Spinal cord (tissue), 9 donors: ENCODE measurements at regions not wholly inside any gene's neighbourhood (a gene's known extent, or its start where the extent isn't known, plus 50 kb on each side); places are given as distances from the start of the nearest gene placed in this dataset.

Experiments used
- DNase-seq, 6 donors: peaks; one replicate each; pipeline versions ENCODE4 v3.0.0 to v3.0.0-alpha.2; 2013 to 2015; ENCODE audit warnings: low spot score in 6 of 6, low read depth in 4 of 6
- H3K27ac ChIP-seq: one replicate; pipeline ENCODE4 v1.5.1; 2013; ENCODE audit warnings: low read depth, low read length, control low read depth
- H3K27me3 ChIP-seq: one replicate; pipeline ENCODE4 v1.6.1; 2013; ENCODE audit warnings: low read length; ENCODE audit not compliant: control insufficient read depth, insufficient read depth
- H3K36me3 ChIP-seq: one replicate; pipeline ENCODE4 v1.6.1; 2013; ENCODE audit warnings: low read length; ENCODE audit not compliant: control insufficient read depth, insufficient read depth
- H3K4me1 ChIP-seq: one replicate; pipeline ENCODE4 v1.6.1; 2013; ENCODE audit warnings: low read length; ENCODE audit not compliant: control insufficient read depth, insufficient read depth
- H3K4me3 ChIP-seq: one replicate; pipeline ENCODE4 v1.5.1; 2013; ENCODE audit warnings: low read depth, low read length, control low read depth
- H3K9me3 ChIP-seq: one replicate; pipeline ENCODE4 v1.6.1; 2013; ENCODE audit warnings: low read length; ENCODE audit not compliant: control insufficient read depth, insufficient read depth
- WGBS: methylation state at CpG from one replicate; pipeline ENCODE4 v1.1.5; 2013; ENCODE audit warnings: missing lambda C conversion rate; ENCODE audit not compliant: insufficient coverage; 5-methylcytosine and 5-hydroxymethylcytosine counted together
- donor health status: healthy.

DNA sequence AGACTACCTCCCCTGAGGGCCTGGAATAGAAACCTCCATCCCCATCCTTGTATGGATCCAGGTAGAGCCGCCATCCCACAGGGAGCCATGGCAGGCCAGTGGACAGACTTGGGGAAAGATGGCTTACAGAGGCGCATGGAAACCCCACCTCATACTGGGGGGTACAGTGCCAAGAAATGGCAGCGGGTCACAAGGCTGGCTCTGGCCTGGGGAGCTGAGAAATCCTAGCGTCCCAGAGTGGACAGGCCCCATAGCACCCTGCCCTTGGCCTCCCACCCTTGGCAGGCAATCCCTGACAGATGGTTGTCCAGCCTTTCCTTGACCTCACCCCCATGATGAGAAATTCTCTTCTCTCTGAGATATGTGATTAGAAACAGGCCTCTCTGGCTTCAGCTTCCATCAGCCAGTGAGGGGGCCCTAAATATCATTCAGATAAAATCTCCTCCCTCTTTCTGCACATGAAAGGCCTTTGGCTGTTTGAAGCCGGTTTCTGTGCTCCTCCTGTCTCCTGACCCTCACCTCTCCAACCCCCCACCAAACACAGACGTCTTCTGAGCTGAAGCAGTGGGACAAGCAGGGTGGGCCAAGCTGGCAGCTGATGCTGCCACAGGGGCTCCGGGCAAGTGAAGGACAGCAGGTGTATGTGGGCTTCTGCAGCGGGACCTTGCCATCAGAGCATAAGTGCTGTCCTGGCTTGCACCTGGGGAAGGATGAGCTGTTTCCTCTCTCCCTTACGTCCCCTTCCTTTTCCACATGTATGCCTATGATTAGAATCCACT, 204.4 kb upstream of the MAMLD1 start:
- no peaks in the 10 kb centered on the region for H3K9me3 ChIP-seq
- H3K36me3 ChIP-seq: no peaks in the 10 kb centered on the region
- no peak for DNase-seq
- no peak overlapping the region for H3K4me3 ChIP-seq
- 69% methylated on average over 6 of the region's 9 CpGs for WGBS
- H3K27ac ChIP-seq: no peak overlapping the region
- H3K4me1 ChIP-seq: peaks cover 3% of the 10 kb centered on the region
- no peaks in the 10 kb centered on the region for H3K27me3 ChIP-seq

DNA sequence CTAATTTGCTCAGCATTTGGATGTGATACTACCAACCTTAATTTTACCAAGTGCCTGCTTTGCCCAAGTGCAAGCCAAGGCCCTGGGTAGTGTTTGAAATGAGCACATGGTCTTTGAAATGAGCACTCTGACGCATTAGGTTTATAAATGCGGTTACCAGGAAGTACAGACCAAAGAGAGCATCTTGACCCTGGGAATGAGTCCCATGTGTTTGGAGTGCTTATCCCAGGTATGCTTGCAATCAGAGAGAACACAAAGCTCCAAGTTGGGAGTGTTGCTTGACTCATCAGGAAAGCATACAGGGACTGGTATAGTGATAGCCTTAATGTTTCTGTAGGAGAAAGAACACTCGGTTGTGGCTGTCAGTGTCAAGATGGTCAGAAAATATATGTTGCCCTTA, 203.6 kb upstream of the MAMLD1 start:
- no peak overlapping the region for H3K27ac ChIP-seq
- H3K4me3 ChIP-seq: no peak overlapping the region
- H3K4me1 ChIP-seq: peaks cover 3% of the 10 kb centered on the region
- H3K9me3 ChIP-seq: no peaks in the 10 kb centered on the region
- 73% methylated on average over 2 of the region's 3 CpGs for WGBS
- no peaks in the 10 kb centered on the region for H3K36me3 ChIP-seq
- DNase-seq: no peak
- no peaks in the 10 kb centered on the region for H3K27me3 ChIP-seq

DNA sequence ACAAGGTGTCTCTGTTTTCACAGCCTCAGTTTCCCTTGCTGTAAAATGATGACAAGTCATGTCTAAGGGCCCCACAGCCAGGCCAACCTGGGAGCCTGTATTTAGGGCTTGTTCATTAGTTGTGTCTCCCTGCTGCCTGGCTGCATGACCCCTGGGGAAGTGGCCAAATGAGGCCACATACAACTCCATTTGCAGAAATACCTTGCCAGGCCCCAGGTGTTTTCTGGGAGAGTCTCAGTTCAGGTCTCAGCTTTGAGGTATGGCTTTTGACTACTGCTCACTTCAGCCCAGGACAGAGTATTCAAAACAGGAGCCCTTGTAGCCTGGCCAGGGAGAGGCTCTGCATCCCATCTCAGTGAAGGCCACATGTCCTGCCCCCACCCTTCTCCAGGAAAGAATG, 202.5 kb upstream of the MAMLD1 start:
- DNase-seq: no peak
- H3K27me3 ChIP-seq: no peaks in the 10 kb centered on the region
- no peaks in the 10 kb centered on the region for H3K9me3 ChIP-seq
- no peaks in the 10 kb centered on the region for H3K36me3 ChIP-seq
- H3K4me1 ChIP-seq: peaks cover 3% of the 10 kb centered on the region
- no peak overlapping the region for H3K27ac ChIP-seq
- H3K4me3 ChIP-seq: no peak overlapping the region

DNA sequence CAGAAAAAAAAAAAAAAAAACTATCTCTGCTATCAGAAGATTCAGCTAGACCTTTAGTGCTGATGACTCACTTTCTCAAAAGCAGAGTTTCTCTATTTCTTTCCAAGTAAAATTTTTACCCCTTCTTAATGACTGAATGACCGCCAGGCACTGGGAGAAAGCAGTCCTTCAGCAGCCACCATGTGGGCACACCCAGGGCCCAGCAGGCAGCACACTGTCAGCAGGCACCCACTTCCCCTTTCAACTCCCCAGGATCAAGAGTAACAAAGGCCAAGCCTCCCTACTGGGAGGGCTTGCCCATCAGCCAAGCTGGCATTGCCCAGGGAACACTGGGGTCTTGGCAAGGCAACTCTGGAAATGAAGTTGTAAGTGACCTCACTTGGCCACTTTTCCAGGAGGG, 201.9 kb upstream of the MAMLD1 start:
- Histone ChIP-seq H3K9me3 (no peaks in the 10 kb centered on the region), H3K27ac (no peak overlapping the region), H3K36me3 (no peaks in the 10 kb centered on the region), H3K4me3 (no peak overlapping the region), H3K27me3 (no peaks in the 10 kb centered on the region), H3K4me1 (peaks cover 3% of the 10 kb centered on the region)
- DNase-seq: no peak
- 71% methylated on average over 1 of the region's 1 CpG for WGBS

DNA sequence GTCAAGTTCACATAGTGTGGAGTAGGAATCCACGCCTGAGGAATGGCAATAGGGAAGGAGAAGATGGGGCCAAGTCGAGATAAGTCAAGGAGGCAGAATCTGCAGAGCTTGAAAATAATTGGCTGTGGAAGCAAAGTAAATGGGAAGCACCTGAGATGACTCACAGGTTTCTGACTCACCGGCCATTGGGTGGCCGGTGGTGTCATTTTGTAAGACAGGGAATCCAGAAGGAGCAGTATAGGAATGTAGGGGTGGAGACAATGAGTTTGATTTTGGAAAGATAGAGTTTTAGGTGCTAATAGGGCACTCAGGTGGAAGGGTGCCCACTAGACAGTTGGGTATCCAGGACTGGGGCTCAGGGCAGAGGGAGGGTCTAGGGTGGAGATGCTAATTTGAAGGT, 201.0 kb upstream of the MAMLD1 start:
- WGBS: 67% methylated on average over 4 of the region's 4 CpGs
- H3K27ac ChIP-seq: no peak overlapping the region
- H3K4me1 ChIP-seq: peaks cover 3% of the 10 kb centered on the region
- H3K9me3 ChIP-seq: no peaks in the 10 kb centered on the region
- no peak overlapping the region for H3K4me3 ChIP-seq
- DNase-seq: no peak
- no peaks in the 10 kb centered on the region for H3K36me3 ChIP-seq
- no peaks in the 10 kb centered on the region for H3K27me3 ChIP-seq

DNA sequence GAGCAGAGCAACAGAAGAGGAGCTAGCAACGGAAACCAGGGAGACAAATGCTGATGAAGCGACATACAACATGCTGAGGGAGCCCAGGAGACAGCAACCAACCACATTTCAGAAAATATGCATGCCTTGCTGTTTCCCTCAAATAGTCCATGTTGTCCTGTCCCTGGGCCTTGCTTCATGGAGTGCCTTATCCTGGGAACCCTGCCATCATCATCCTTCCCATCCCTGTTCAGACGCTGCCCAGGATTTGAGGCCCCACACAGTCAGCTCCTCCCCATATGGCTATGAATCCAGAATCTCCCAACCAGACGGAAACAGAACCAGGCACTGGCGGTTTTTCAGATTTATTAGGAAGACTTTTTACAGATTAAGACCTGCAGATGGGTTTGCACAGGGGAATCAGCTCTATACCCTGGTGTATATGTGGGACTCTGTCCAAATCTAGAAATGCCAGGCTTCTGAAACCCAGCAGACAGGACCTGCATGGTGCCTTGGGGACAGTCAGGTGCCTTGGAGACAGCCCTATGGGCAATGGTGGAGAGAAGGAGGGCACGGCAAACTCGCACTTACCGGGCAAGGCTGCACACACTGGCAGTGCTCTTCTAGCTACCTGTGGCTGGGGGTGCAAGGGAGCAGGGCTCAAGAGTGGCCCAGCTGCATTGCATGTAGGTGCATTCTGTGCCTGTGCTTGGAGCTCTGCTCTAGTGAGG, 199.7 kb upstream of the MAMLD1 start:
- no peaks in the 10 kb centered on the region for H3K27me3 ChIP-seq
- H3K27ac ChIP-seq: no peak overlapping the region
- DNase-seq: peak in 1 of 6 donors; percentile 30
- peaks cover 3% of the 10 kb centered on the region for H3K4me1 ChIP-seq
- no peaks in the 10 kb centered on the region for H3K36me3 ChIP-seq
- H3K9me3 ChIP-seq: no peaks in the 10 kb centered on the region
- 76% methylated on average over 7 of the region's 8 CpGs for WGBS
- H3K4me3 ChIP-seq: no peak overlapping the region

DNA sequence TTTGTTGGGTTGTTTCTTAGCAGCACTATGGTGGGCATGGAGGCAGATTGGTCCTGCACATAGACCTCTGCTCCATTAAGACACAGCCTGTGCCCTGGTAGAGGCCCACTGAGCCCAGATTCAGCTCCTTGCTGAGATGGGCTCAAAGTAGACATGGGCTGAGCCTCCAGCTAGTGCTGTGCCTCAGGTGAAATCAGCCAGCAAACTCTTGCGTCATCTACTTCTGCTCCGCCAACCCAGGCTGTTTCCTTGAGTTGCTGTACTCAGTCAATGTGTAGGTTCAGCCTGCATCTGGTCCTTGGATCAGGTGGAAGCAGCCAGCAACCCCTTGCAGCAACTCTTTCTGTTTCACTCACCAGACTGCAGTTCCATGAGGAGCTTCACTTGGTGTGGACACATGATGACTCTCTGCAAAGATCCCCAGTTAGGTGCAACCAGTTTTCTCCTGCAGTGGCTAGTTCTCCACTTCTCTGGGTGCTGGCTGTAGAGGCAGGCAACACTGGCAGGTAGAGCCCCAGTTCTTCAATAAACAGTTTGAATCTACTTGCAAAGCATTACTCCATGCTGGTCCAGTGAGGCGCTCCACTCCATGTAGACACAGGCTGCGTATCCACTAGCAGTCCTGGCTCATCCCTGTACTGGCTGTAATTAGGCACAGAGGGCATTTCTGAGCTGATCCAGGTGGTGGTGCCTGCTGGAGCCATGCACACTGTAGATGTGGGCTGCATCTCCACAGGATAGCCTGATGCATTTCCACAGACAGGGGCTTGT, 199.0 kb upstream of the MAMLD1 start:
- DNase-seq: no peak
- Histone ChIP-seq H3K4me3 (no peak overlapping the region), H3K27me3 (no peaks in the 10 kb centered on the region), H3K4me1 (peaks cover 3% of the 10 kb centered on the region), H3K9me3 (no peaks in the 10 kb centered on the region), H3K36me3 (no peaks in the 10 kb centered on the region), H3K27ac (no peak overlapping the region)
- 96% methylated on average over 4 of the region's 4 CpGs for WGBS

DNA sequence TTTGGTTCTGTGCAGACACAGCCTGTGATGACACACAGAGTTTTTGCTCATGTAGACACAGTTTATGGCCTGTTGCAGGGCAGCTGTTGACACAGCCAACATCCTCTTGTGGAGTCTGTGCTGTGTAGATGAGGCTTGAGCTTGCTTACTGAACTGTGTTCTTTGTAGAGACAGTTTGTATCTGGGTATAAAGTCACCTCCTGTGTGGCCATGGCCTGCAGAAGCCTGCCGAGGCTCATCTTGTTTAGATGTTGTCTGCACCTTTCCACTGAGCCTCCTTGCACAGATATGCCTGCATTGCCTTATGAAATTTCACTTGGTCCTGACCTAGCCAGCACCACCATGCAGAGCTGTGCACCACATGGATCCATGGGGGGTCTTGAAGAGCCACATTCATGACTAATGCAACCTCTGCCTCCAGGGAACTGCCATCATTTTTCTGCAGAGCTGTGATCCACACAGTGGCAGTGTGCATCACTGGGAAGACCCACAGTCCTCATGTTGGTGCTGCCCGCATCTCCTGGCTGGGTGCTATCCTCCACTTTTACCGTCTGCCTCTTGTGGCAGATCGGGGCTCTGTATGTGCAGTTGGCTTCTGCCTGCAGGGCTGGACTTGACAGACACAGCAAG, 198.0 kb upstream of the MAMLD1 start:
- Histone ChIP-seq H3K36me3 (no peaks in the 10 kb centered on the region), H3K27ac (no peak overlapping the region), H3K4me1 (peaks cover 3% of the 10 kb centered on the region), H3K9me3 (no peaks in the 10 kb centered on the region), H3K27me3 (no peaks in the 10 kb centered on the region), H3K4me3 (no peak overlapping the region)
- DNase-seq: no peak
- 61% methylated on average over 4 of the region's 4 CpGs for WGBS

DNA sequence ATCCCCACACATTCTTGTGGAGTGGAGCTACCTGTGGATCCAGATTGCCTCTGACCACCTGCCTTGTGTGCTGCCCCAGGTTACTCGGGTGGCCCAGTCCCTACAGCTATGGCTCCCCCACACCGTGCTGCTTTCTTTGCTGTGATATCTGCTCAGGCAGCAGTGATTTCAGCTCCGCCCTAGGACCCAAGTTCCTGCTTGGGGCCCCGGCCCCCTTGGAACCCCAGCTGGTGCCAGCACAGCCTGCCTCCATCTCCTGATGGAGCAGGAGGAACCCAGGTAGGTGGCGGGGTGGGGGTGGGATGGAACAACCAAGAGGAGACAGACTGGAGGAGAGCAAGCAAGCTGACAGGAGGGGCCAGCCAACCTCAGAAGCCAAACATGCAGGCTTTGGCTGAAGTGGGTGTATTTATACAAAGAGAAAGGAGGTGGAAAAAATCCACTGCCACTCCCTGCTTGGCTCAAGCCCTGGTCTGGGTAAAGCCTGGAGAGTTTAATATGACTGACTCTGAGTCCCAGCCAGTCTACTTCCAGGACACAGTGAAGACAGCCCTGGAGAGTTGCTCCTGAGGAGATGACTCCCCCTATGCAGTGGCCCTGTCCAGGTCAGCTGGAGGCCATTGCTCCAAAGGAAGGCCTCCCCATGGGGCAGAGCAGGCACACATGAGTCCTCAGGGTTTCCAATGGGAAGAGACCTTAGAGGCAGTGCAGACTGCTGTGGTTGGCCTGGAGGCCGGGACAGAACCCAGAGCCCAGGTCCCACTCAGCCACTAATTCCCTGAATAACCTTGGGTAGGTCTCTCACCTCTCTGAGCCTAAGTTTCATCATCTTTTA, 197.1 kb upstream of the MAMLD1 start:
- peaks cover 3% of the 10 kb centered on the region for H3K4me1 ChIP-seq
- H3K27me3 ChIP-seq: no peaks in the 10 kb centered on the region
- H3K9me3 ChIP-seq: no peaks in the 10 kb centered on the region
- H3K36me3 ChIP-seq: no peaks in the 10 kb centered on the region
- DNase-seq: no peak
- 66% methylated on average over 6 of the region's 6 CpGs for WGBS
- no peak overlapping the region for H3K4me3 ChIP-seq
- no peak overlapping the region for H3K27ac ChIP-seq
